HG02973 (cell line): ENCODE measurements at regions not wholly inside any gene's neighbourhood (a gene's known extent, or its start where the extent isn't known, plus 50 kb on each side); places are given as distances from the start of the nearest gene placed in this dataset.

ENCODE experiments used
- ATAC-seq: cut with Tn5 transposase; IDR thresholded peaks from one replicate; pipeline ENCODE4 v1.9.1; 2021; ENCODE audit warnings: moderate library complexity; ENCODE audit not compliant: unreplicated experiment

GRCh38 chr6:28766426-28766825 is 157.4 kb downstream of the TRIM27 start:
- no peak for ATAC-seq

- no peak for ATAC-seq
These were observed 156.7 kb downstream of the TRIM27 start for GRCh38 chr6:28767133-28767532.

- ATAC-seq = no peak
These were observed 156.1 kb downstream of the TRIM27 start for GRCh38 chr6:28767691-28768090.

GRCh38 chr6:28768187-28768913 is 155.4 kb downstream of the TRIM27 start:
- no peak for ATAC-seq

GRCh38 chr6:28769626-28770402 is 154.0 kb downstream of the TRIM27 start:
- ATAC-seq = no peak

GRCh38 chr6:28770732-28771131 is 153.1 kb downstream of the TRIM27 start:
- no peak for ATAC-seq

- no peak for ATAC-seq
These were observed 152.2 kb downstream of the TRIM27 start for GRCh38 chr6:28771401-28772267.

- ATAC-seq = no peak
These were observed 151.1 kb downstream of the TRIM27 start for GRCh38 chr6:28772480-28773381.

- ATAC-seq = no peak
These were observed 149.3 kb downstream of the TRIM27 start for GRCh38 chr6:28774292-28775051.

- no peak for ATAC-seq
These were observed 148.8 kb downstream of the TRIM27 start for GRCh38 chr6:28775052-28775376.

- ATAC-seq = no peak
These were observed 148.2 kb downstream of the TRIM27 start for GRCh38 chr6:28775405-28776129.

- ATAC-seq = no peak
These were observed 147.3 kb downstream of the TRIM27 start for GRCh38 chr6:28776269-28777146.

- ATAC-seq = no peak
These were observed 146.7 kb downstream of the TRIM27 start for GRCh38 chr6:28777147-28777461.

- ATAC-seq = no peak
These were observed 141.6 kb downstream of the TRIM27 start for GRCh38 chr6:28782113-28782673.

- ATAC-seq = no peak
These were observed 137.7 kb downstream of the TRIM27 start for GRCh38 chr6:28785962-28786679.

- ATAC-seq = no peak
These were observed 134.2 kb downstream of the TRIM27 start for GRCh38 chr6:28789553-28790083.

GRCh38 chr6:28791002-28791383 is 132.8 kb downstream of the TRIM27 start:
- ATAC-seq = no peak
